Colonic mucosa (tissue), 4 donors: ENCODE measurements at regions not wholly inside any gene's neighbourhood (a gene's known extent, or its start where the extent isn't known, plus 50 kb on each side); places are given as distances from the start of the nearest gene placed in this dataset.
"Not testable (repeated sequence)": the region's sequence is repeated elsewhere in the genome, so short reads cannot be mapped to it uniquely, and the experiment has no call there.

Experiments used
- DNase-seq: peaks from one replicate; pipeline ENCODE4 v3.0.0-alpha.2; 2020
- H3K27ac ChIP-seq: fragments of 200-600 bp; one replicate; pipeline ENCODE4 v1.8.0; 2021
- H3K27me3 ChIP-seq: fragments of 200-600 bp; one replicate; pipeline ENCODE4 v1.8.0; 2021
- H3K36me3 ChIP-seq: fragments of 200-600 bp; one replicate; pipeline ENCODE4 v1.8.0; 2021
- H3K4me1 ChIP-seq: fragments of 200-600 bp; one replicate; pipeline ENCODE4 v1.8.0; 2021; ENCODE audit warnings: mild to moderate bottlenecking
- H3K4me3 ChIP-seq: fragments of 200-600 bp; one replicate; pipeline ENCODE4 v1.8.0; 2021
- H3K9ac ChIP-seq, 2 donors: one replicate each; pipeline ENCODE4 v1.7.0; 2013; ENCODE audit warnings: control low read depth in 2 of 2, low read depth in 2 of 2, low read length in 2 of 2
- H3K9me3 ChIP-seq: fragments of 200-600 bp; one replicate; pipeline ENCODE4 v1.8.0; 2021
- CTCF ChIP-seq: fragments of 200-600 bp; IDR thresholded peaks from one replicate; pipeline ENCODE4 v1.8.0; 2022; ENCODE audit warnings: antibody characterized with exemption, mild to moderate bottlenecking
- intact Hi-C: fragments of 100-400 bp; cut with DNase I; formaldehyde crosslinking; loops from one replicate; pipeline ENCODE4 v1.14.1; 2022
- donor health status: healthy.
- donor health status: DM: no; HTN: no; CAD: no.
- donor health status: DM: no; HTN: no; CAD: no.

GRCh38 chr16:35795361-35796029 is 2336.1 kb downstream of the TP53TG3F start:
- H3K27ac ChIP-seq = no peak overlapping the region

DNA sequence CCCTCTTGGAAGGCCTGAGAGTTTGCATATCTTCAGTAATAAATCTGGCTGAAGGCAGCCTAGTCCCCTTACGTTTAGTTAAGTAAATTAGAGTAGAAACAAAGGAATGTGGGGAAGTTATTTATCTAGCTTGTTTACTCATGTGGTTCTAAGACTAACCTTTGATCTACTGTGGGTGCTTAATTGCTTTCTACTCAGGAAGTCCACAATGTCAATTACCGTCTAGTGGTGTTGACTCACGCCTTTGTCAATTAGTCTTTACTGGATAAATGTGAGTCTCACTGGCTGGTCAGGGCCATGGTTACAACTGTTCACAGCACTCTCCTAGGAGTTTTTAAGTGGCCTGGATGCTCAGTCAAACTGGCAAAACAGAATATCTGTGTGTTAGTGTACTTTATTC is 2338.4 kb downstream of the TP53TG3F start:
- H3K36me3 ChIP-seq = no peaks in the 10 kb centered on the region
- no peaks in the 10 kb centered on the region for H3K9me3 ChIP-seq
- no peaks in the 10 kb centered on the region for H3K4me1 ChIP-seq
- H3K4me3 ChIP-seq = no peak overlapping the region
- DNase-seq = no peak
- no peaks in the 10 kb centered on the region for H3K27me3 ChIP-seq
- TF ChIP-seq CTCF = no peak
- H3K9ac ChIP-seq = no peak overlapping the region
- H3K27ac ChIP-seq = no peak overlapping the region
- intact Hi-C loops = no loop called here

More at GRCh38 chr16:35795361-35796029, 2336.1 kb downstream of the TP53TG3F start:
- Histone ChIP-seq H3K36me3 (no peaks in the 10 kb centered on the region), H3K9me3 (no peaks in the 10 kb centered on the region), H3K9ac (no peak overlapping the region), H3K27me3 (no peaks in the 10 kb centered on the region), H3K4me1 (no peaks in the 10 kb centered on the region), H3K4me3 (no peak overlapping the region)
- no peak for TF ChIP-seq CTCF
- DNase-seq = no peak
- intact Hi-C loops = no loop called here

GRCh38 chr16:35798885-35799426 is 2339.5 kb downstream of the TP53TG3F start:
- Histone ChIP-seq H3K27ac (no peak overlapping the region), H3K36me3 (no peaks in the 10 kb centered on the region), H3K27me3 (no peaks in the 10 kb centered on the region), H3K9me3 (no peaks in the 10 kb centered on the region), H3K9ac (no peak overlapping the region), H3K4me1 (no peaks in the 10 kb centered on the region), H3K4me3 (no peak overlapping the region)
- DNase-seq = no peak
- intact Hi-C loops = no loop called here
- no peak for TF ChIP-seq CTCF

- H3K36me3 ChIP-seq, intact Hi-C loops, H3K4me1 ChIP-seq, H3K9me3 ChIP-seq, H3K4me3 ChIP-seq, H3K27me3 ChIP-seq, H3K27ac ChIP-seq, DNase-seq, H3K9ac ChIP-seq: not testable (repeated sequence)
Measured at GRCh38 chr16:35804465-35804864, 2345.1 kb downstream of the TP53TG3F start.

GRCh38 chr16:35823342-35823741 is 2363.9 kb downstream of the TP53TG3F start:
- no peaks in the 10 kb centered on the region for H3K9me3 ChIP-seq
- intact Hi-C loops = no loop called here
- DNase-seq = no peak

More at GRCh38 chr16:35823342-35823741, 2363.9 kb downstream of the TP53TG3F start:
- no peak for TF ChIP-seq CTCF
- H3K9ac ChIP-seq = no peak overlapping the region
- no peaks in the 10 kb centered on the region for H3K36me3 ChIP-seq
- H3K4me3 ChIP-seq = no peak overlapping the region
- no peaks in the 10 kb centered on the region for H3K27me3 ChIP-seq
- H3K4me1 ChIP-seq = no peaks in the 10 kb centered on the region
- H3K27ac ChIP-seq = no peak overlapping the region
